HL-60 (cell line): ENCODE measurements at regions not wholly inside any gene's neighbourhood (a gene's known extent, or its start where the extent isn't known, plus 50 kb on each side); places are given as distances from the start of the nearest gene placed in this dataset.

Experiments used
- DNase-seq, 2 experiments: peaks; one replicate each; pipeline ENCODE4 v3.0.0-alpha.2; 2010 to 2020; ENCODE audit warnings: low read depth in 1 of 2, low spot score in 1 of 2
- H3K27ac ChIP-seq: fragments of 250-450 bp; sonication (Bioruptor Pico); replicated peaks from 2 replicates; pipeline ENCODE4 v1.5.1; 2020; ENCODE audit warnings: mild to moderate bottlenecking, moderate library complexity
- H3K27me3 ChIP-seq: fragments of 250-450 bp; sonication (Bioruptor Pico); 2 replicates; pipeline ENCODE4 v1.5.1; 2021; ENCODE audit warnings: mild to moderate bottlenecking, moderate library complexity; ENCODE audit not compliant: insufficient read depth, poor library complexity, severe bottlenecking
- H3K4me3 ChIP-seq: replicated peaks from 2 replicates; pipeline ENCODE4 v1.5.1; 2011; ENCODE audit warnings: mild to moderate bottlenecking, control low read depth, low read length; ENCODE audit not compliant: insufficient read depth
- GABPA ChIP-seq: IDR thresholded peaks from 2 replicates; pipeline ENCODE4 v1.6.1; 2012; ENCODE audit warnings: low read depth
- POLR2AphosphoS5 ChIP-seq: IDR thresholded peaks from 2 replicates; pipeline ENCODE4 v1.6.1; 2012; ENCODE audit warnings: low read depth
- SPI1 ChIP-seq: IDR thresholded peaks from 2 replicates; pipeline ENCODE4 v1.6.1; 2012; ENCODE audit warnings: low read depth, mild to moderate bottlenecking, borderline replicate concordance
- TF ChIP-seq, protein P1 (sequence below): IDR thresholded peaks from one replicate; pipeline ENCODE4 v1.5.1; 2011; ENCODE audit warnings: low read length, control low read depth, inconsistent platforms; ENCODE audit not compliant: insufficient read depth
- TF ChIP-seq, protein P2 (sequence below): IDR thresholded peaks from 2 replicates; pipeline ENCODE4 v1.6.1; 2012; ENCODE audit warnings: low read depth; ENCODE audit not compliant: insufficient replicate concordance

DNA sequence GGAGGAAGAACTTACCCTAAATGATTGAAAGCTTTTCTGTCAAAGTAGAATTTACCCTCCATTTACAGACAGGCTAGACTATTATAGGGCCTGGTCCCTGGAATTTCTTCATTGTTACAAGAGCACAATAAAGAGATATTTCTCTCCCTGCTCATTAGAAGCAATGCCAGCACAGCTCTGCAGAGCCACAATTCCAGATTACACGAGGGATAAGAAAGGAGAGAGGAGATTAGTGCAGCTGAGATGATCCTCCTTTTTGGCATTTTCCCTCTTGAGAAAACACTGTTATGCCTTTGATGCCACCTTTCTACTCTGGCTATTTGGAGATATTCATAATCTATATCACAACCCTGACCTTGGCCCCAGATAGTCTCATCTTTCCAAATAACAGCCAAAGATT is 1119.5 kb upstream of the TMPRSS15 start:
- H3K27ac ChIP-seq: no peak overlapping the region
- TF ChIP-seq SPI1 (no peak), POLR2AphosphoS5 (no peak), GABPA (no peak)
- TF ChIP-seq, protein P1, sequence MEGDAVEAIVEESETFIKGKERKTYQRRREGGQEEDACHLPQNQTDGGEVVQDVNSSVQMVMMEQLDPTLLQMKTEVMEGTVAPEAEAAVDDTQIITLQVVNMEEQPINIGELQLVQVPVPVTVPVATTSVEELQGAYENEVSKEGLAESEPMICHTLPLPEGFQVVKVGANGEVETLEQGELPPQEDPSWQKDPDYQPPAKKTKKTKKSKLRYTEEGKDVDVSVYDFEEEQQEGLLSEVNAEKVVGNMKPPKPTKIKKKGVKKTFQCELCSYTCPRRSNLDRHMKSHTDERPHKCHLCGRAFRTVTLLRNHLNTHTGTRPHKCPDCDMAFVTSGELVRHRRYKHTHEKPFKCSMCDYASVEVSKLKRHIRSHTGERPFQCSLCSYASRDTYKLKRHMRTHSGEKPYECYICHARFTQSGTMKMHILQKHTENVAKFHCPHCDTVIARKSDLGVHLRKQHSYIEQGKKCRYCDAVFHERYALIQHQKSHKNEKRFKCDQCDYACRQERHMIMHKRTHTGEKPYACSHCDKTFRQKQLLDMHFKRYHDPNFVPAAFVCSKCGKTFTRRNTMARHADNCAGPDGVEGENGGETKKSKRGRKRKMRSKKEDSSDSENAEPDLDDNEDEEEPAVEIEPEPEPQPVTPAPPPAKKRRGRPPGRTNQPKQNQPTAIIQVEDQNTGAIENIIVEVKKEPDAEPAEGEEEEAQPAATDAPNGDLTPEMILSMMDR: no peak
- TF ChIP-seq, protein P2, sequence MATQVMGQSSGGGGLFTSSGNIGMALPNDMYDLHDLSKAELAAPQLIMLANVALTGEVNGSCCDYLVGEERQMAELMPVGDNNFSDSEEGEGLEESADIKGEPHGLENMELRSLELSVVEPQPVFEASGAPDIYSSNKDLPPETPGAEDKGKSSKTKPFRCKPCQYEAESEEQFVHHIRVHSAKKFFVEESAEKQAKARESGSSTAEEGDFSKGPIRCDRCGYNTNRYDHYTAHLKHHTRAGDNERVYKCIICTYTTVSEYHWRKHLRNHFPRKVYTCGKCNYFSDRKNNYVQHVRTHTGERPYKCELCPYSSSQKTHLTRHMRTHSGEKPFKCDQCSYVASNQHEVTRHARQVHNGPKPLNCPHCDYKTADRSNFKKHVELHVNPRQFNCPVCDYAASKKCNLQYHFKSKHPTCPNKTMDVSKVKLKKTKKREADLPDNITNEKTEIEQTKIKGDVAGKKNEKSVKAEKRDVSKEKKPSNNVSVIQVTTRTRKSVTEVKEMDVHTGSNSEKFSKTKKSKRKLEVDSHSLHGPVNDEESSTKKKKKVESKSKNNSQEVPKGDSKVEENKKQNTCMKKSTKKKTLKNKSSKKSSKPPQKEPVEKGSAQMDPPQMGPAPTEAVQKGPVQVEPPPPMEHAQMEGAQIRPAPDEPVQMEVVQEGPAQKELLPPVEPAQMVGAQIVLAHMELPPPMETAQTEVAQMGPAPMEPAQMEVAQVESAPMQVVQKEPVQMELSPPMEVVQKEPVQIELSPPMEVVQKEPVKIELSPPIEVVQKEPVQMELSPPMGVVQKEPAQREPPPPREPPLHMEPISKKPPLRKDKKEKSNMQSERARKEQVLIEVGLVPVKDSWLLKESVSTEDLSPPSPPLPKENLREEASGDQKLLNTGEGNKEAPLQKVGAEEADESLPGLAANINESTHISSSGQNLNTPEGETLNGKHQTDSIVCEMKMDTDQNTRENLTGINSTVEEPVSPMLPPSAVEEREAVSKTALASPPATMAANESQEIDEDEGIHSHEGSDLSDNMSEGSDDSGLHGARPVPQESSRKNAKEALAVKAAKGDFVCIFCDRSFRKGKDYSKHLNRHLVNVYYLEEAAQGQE: no peak
- no peak for DNase-seq

DNA sequence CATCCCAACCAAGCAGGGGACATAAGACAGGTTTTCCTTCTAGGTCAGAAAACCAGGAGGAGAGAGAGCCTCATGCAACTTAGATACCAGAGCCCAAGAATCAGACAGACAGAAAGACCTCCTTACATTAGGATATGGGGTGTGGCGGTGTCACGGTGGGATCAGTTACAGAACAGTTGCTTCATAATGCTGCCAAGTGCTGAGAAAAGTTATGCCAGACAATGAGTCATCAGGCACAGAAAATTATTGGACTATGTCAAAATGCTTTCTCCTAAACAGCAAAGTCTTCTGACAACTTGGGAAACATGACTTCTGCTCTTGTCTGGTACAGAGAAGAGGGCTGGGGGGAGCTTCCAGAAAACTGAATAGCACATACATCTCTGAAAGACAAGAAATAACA is 1120.2 kb upstream of the TMPRSS15 start:
- no peak for DNase-seq

More for the DNA sequence above, 1119.5 kb upstream of the TMPRSS15 start:
- no peak overlapping the region for H3K4me3 ChIP-seq
- H3K27me3 ChIP-seq: no peaks in the 10 kb centered on the region

DNA sequence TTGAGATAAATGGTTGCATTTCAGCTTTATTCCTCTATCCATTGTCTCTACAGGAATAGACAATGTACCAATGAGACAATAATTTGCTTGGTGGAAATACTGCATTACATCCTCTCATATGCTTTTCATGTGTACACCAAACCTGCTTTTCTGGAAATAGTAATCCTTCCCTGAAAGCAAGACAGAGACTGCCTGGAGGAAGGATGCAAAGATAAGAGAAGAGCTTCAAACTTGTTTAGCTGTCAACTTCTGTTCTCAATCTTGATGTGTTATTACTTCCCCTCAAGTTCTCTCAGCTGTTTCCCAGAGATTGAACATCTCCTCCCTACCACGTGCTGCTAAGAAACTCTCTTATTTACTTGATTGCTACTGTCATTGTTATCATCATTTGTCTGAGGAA is 1125.4 kb upstream of the TMPRSS15 start:
- no peak for DNase-seq
- TF ChIP-seq, protein P2: no peak
- TF ChIP-seq, protein P1: no peak
- no peak for TF ChIP-seq POLR2AphosphoS5
- TF ChIP-seq GABPA: no peak
- no peak for TF ChIP-seq SPI1

More for the DNA sequence above, 1120.2 kb upstream of the TMPRSS15 start:
- TF ChIP-seq SPI1 (no peak), GABPA (no peak), POLR2AphosphoS5 (no peak)
- TF ChIP-seq, protein P2: no peak
- TF ChIP-seq, protein P1: no peak
- H3K4me3 ChIP-seq: no peak overlapping the region
- no peak overlapping the region for H3K27ac ChIP-seq
- no peaks in the 10 kb centered on the region for H3K27me3 ChIP-seq

More for the DNA sequence above, 1125.4 kb upstream of the TMPRSS15 start:
- no peak overlapping the region for H3K4me3 ChIP-seq
- no peak overlapping the region for H3K27ac ChIP-seq
- no peaks in the 10 kb centered on the region for H3K27me3 ChIP-seq
